ENCODE measurements at regions not wholly inside any gene's neighbourhood (a gene's known extent, or its start where the extent isn't known, plus 50 kb on each side); places are given as distances from the start of the nearest gene placed in this dataset.

GRCh38 chr12:18863769-18864500, 126.0 kb downstream of the CAPZA3 start:
- TF ChIP-seq CTCF (IDR thresholded peaks at IDR 0.05; ENCODE audit: insufficient read depth, low read length, poor library complexity, severe bottlenecking) (no peak), EZH2phosphoT487 (conservative IDR thresholded peaks at IDR 0.05; ENCODE audit: low read length) (no peak)

All from SU-DHL-6 (cell line).